GM18505 (cell line): ENCODE measurements at regions not wholly inside any gene's neighbourhood (a gene's known extent, or its start where the extent isn't known, plus 50 kb on each side); places are given as distances from the start of the nearest gene placed in this dataset.

Source experiments
- ATAC-seq: cut with Tn5 transposase; IDR thresholded peaks from one replicate; pipeline ENCODE4 v1.9.1; 2021; ENCODE audit not compliant: unreplicated experiment
- POLR2A ChIP-seq: IDR thresholded peaks from 4 replicates; pipeline ENCODE4 v1.6.1; 2011; ENCODE audit warnings: borderline replicate concordance; ENCODE audit not compliant: insufficient read depth, insufficient read length; ENCODE audit errors: extremely low read depth

- no peak for ATAC-seq
Observed at GRCh38 chr6:90805619-90806155, 218.8 kb upstream of the MAP3K7 start.

GRCh38 chr6:90803956-90804355, 217.1 kb upstream of the MAP3K7 start:
- no peak for ATAC-seq
- TF ChIP-seq POLR2A, result no peak

More at GRCh38 chr6:90805619-90806155, 218.8 kb upstream of the MAP3K7 start:
- no peak for TF ChIP-seq POLR2A

GRCh38 chr6:90795078-90795477, 208.2 kb upstream of the MAP3K7 start:
- ATAC-seq, result no peak

GRCh38 chr6:90793771-90794170, 206.9 kb upstream of the MAP3K7 start:
- ATAC-seq, result no peak
- no peak for TF ChIP-seq POLR2A

More at GRCh38 chr6:90795078-90795477, 208.2 kb upstream of the MAP3K7 start:
- no peak for TF ChIP-seq POLR2A

- no peak for TF ChIP-seq POLR2A
- no peak for ATAC-seq
Observed at GRCh38 chr6:90790696-90791095, 203.8 kb upstream of the MAP3K7 start.

- no peak for TF ChIP-seq POLR2A
- no peak for ATAC-seq
Observed at GRCh38 chr6:90790058-90790457, 203.2 kb upstream of the MAP3K7 start.

- no peak for ATAC-seq
- no peak for TF ChIP-seq POLR2A
Observed at GRCh38 chr6:90788781-90789180, 201.9 kb upstream of the MAP3K7 start.

GRCh38 chr6:90787446-90787845, 200.6 kb upstream of the MAP3K7 start:
- ATAC-seq, result no peak
- no peak for TF ChIP-seq POLR2A

GRCh38 chr6:90780778-90781177, 193.9 kb upstream of the MAP3K7 start:
- TF ChIP-seq POLR2A, result no peak
- no peak for ATAC-seq

GRCh38 chr6:90780141-90780540, 193.3 kb upstream of the MAP3K7 start:
- no peak for ATAC-seq
- no peak for TF ChIP-seq POLR2A

- TF ChIP-seq POLR2A, result no peak
- no peak for ATAC-seq
Observed at GRCh38 chr6:90778417-90779203, 191.7 kb upstream of the MAP3K7 start.

- ATAC-seq, result no peak
Observed at GRCh38 chr6:90770778-90771177, 183.9 kb upstream of the MAP3K7 start.

GRCh38 chr6:90765895-90766294, 179.0 kb upstream of the MAP3K7 start:
- ATAC-seq, result no peak
- no peak for TF ChIP-seq POLR2A

More at GRCh38 chr6:90770778-90771177, 183.9 kb upstream of the MAP3K7 start:
- no peak for TF ChIP-seq POLR2A

GRCh38 chr6:90765491-90765890, 178.6 kb upstream of the MAP3K7 start:
- no peak for TF ChIP-seq POLR2A
- ATAC-seq, result no peak
